ENCODE measurements at regions not wholly inside any gene's neighbourhood (a gene's known extent, or its start where the extent isn't known, plus 50 kb on each side); places are given as distances from the start of the nearest gene placed in this dataset.
"Not testable (repeated sequence)": the region's sequence is repeated elsewhere in the genome, so short reads cannot be mapped to it uniquely, and the experiment has no call there.

- DNase-seq = no peak
Observed at GRCh38 chr10:58066126-58066525, 201.6 kb downstream of the IPMK start.

- no peak for DNase-seq
Observed at GRCh38 chr10:58065529-58065815, 202.2 kb downstream of the IPMK start.

GRCh38 chr10:58064714-58065528, 202.8 kb downstream of the IPMK start:
- DNase-seq = peak; percentile 61

GRCh38 chr10:58063861-58064480, 203.7 kb downstream of the IPMK start:
- no peak for DNase-seq

- DNase-seq = not testable (repeated sequence)
Observed at GRCh38 chr10:58058683-58059082, 209.0 kb downstream of the IPMK start.

- DNase-seq = no peak
Observed at GRCh38 chr10:58054881-58055280, 212.8 kb downstream of the IPMK start.

- DNase-seq = no peak
Observed at GRCh38 chr10:58052772-58053171, 214.9 kb downstream of the IPMK start.

GRCh38 chr10:58050575-58050974, 217.1 kb downstream of the IPMK start:
- peak; percentile 57 for DNase-seq

GRCh38 chr10:58048936-58049335, 218.8 kb downstream of the IPMK start:
- DNase-seq = no peak

GRCh38 chr10:58044072-58044471, 223.6 kb downstream of the IPMK start:
- DNase-seq = peak; percentile 74

GRCh38 chr10:58041901-58042300, 225.8 kb downstream of the IPMK start:
- DNase-seq = no peak

- peak; percentile 57 for DNase-seq
Observed at GRCh38 chr10:58030208-58030607, 237.5 kb downstream of the IPMK start.

- peak; percentile 87 for DNase-seq
Observed at GRCh38 chr10:58028597-58029366, 238.9 kb downstream of the IPMK start.

- no peak for DNase-seq
Observed at GRCh38 chr10:58027426-58027825, 240.3 kb downstream of the IPMK start.

- DNase-seq = no peak
Observed at GRCh38 chr10:58026036-58026435, 241.7 kb downstream of the IPMK start.

GRCh38 chr10:58023341-58024073, 244.2 kb downstream of the IPMK start:
- DNase-seq = no peak

- DNase-seq = no peak
Observed at GRCh38 chr10:58019863-58020537, 247.7 kb downstream of the IPMK start.

GRCh38 chr10:58017719-58018367, 249.9 kb downstream of the IPMK start:
- no peak for DNase-seq

- DNase-seq = no peak
Observed at GRCh38 chr10:58016614-58017013, 251.1 kb downstream of the IPMK start.

GRCh38 chr10:58014436-58014835, 253.3 kb downstream of the IPMK start:
- DNase-seq = no peak

- DNase-seq = no peak
Observed at GRCh38 chr10:58013406-58013805, 254.3 kb downstream of the IPMK start.

GRCh38 chr10:58010073-58010702, 257.5 kb downstream of the IPMK start:
- DNase-seq = no peak

All from islet precursor cell (in vitro differentiated cells).